Type B pancreatic cell (in vitro differentiated cells): ENCODE measurements at regions not wholly inside any gene's neighbourhood (a gene's known extent, or its start where the extent isn't known, plus 50 kb on each side); places are given as distances from the start of the nearest gene placed in this dataset.

Experiments
- DNase-seq: peaks from one replicate; pipeline ENCODE4 v3.0.0; 2021; ENCODE audit warnings: mixed read lengths; ENCODE audit not compliant: unreplicated experiment; ENCODE audit errors: extremely low spot score
- H3K27ac Mint-ChIP-seq: 2 replicates; pipeline ENCODE4 v1.8.0; 2021; ENCODE audit warnings: mild to moderate bottlenecking, mixed read lengths
- H3K27me3 Mint-ChIP-seq: 2 replicates; pipeline ENCODE4 v1.8.0; 2021; ENCODE audit warnings: mixed read lengths
- H3K36me3 Mint-ChIP-seq: 2 replicates; pipeline ENCODE4 v1.8.0; 2021; ENCODE audit warnings: mixed read lengths
- H3K4me1 Mint-ChIP-seq: one replicate; pipeline ENCODE4 v1.8.0; 2021; ENCODE audit warnings: mixed read lengths; ENCODE audit not compliant: unreplicated experiment
- H3K4me3 Mint-ChIP-seq: 2 replicates; pipeline ENCODE4 v1.8.0; 2021; ENCODE audit warnings: mild to moderate bottlenecking, mixed read lengths
- H3K9me3 Mint-ChIP-seq: 2 replicates; pipeline ENCODE4 v1.8.0; 2021; ENCODE audit warnings: mixed read lengths
- TF ChIP-seq, protein P1 (sequence below): fragments of 200-600 bp; sonication (generic); conservative IDR thresholded peaks from 2 replicates; pipeline ENCODE4 v1.5.0; 2021; ENCODE audit warnings: antibody characterized with exemption, mild to moderate bottlenecking

DNA sequence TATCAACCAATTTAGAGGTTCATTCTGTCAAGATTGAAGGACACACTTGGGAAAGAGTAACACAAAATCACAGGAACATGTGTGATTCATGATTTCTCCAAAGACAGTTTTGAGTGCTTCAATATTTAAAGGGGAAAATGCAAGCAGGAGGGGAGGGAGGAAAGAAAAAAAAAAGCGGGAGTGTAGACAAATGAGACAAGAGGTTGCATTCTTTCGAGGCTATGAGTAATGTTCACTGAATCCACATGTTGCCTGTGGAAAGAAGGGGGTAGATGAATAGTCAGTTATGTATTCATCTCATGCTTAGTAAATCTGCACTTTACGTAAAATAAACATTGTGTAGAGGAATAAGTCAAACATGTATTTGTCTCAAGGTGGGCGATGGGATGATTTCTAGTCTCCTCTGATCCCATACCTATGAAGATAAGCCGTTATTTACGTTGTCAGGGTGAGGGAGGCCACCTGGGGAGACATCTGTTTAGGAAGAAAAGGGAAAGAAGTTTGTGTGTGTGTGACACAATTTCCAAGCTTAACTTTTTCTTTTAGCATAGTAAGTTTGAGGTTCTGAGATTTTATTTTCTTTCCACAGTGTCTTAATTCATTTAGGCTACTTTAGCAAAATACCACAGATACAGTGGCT, 211.0 kb upstream of the ZC3H15 start:
- Mint-ChIP-seq H3K4me1 (peaks cover 6% of the 10 kb centered on the region), H3K36me3 (no peaks in the 10 kb centered on the region), H3K27me3 (no peaks in the 10 kb centered on the region), H3K27ac (peak overlapping the region; percentile 60), H3K4me3 (peak overlapping the region; percentile 29), H3K9me3 (no peaks in the 10 kb centered on the region)
- no peak for DNase-seq
- TF ChIP-seq, protein P1, sequence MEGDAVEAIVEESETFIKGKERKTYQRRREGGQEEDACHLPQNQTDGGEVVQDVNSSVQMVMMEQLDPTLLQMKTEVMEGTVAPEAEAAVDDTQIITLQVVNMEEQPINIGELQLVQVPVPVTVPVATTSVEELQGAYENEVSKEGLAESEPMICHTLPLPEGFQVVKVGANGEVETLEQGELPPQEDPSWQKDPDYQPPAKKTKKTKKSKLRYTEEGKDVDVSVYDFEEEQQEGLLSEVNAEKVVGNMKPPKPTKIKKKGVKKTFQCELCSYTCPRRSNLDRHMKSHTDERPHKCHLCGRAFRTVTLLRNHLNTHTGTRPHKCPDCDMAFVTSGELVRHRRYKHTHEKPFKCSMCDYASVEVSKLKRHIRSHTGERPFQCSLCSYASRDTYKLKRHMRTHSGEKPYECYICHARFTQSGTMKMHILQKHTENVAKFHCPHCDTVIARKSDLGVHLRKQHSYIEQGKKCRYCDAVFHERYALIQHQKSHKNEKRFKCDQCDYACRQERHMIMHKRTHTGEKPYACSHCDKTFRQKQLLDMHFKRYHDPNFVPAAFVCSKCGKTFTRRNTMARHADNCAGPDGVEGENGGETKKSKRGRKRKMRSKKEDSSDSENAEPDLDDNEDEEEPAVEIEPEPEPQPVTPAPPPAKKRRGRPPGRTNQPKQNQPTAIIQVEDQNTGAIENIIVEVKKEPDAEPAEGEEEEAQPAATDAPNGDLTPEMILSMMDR: no peak

DNA sequence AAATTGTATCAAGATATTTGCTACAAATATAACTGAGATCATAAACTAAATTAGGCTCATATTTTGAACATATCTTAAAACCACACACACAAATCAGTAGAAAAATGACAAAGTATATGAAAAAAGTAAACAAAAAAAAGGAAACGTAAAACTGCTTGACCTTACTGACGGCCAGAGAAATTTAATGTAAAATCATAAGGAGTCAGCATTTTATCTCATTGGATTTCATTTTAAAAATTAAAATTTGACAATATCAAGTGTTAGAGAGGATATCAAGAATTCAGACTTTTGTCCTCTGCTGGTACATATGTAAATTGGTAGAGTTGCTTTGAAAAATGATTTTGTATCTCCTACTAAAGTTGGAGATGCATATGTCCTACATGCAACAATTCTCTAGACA, 209.2 kb upstream of the ZC3H15 start:
- Mint-ChIP-seq H3K9me3 (peaks cover 6% of the 10 kb centered on the region), H3K27ac (no peak overlapping the region), H3K27me3 (no peaks in the 10 kb centered on the region), H3K36me3 (no peaks in the 10 kb centered on the region), H3K4me1 (peaks cover 6% of the 10 kb centered on the region), H3K4me3 (no peak overlapping the region)
- TF ChIP-seq, protein P1: no peak
- DNase-seq: no peak

DNA sequence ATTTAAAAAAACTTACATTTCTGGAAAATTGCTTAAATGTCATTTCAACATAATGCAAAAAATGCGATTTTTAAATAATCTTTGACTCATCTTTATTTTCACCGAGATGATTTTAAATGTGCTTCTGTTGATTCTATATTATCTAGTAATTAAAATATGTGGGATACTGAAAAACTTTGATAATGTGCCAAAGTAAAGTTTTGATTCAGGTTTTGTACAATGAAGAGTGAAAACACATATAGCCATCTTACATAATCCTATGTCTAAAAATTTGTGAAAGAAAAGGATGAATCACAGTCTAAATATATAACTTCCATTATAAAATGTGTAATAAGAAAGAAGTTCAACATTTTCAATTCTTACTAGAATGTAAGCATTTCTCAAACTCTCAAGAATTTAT, 204.3 kb upstream of the ZC3H15 start:
- no peak overlapping the region for H3K27ac Mint-ChIP-seq
- H3K36me3 Mint-ChIP-seq: no peaks in the 10 kb centered on the region
- DNase-seq: no peak
- no peaks in the 10 kb centered on the region for H3K27me3 Mint-ChIP-seq
- TF ChIP-seq, protein P1: no peak
- H3K9me3 Mint-ChIP-seq: peaks cover 6% of the 10 kb centered on the region
- no peaks in the 10 kb centered on the region for H3K4me1 Mint-ChIP-seq
- H3K4me3 Mint-ChIP-seq: no peak overlapping the region

DNA sequence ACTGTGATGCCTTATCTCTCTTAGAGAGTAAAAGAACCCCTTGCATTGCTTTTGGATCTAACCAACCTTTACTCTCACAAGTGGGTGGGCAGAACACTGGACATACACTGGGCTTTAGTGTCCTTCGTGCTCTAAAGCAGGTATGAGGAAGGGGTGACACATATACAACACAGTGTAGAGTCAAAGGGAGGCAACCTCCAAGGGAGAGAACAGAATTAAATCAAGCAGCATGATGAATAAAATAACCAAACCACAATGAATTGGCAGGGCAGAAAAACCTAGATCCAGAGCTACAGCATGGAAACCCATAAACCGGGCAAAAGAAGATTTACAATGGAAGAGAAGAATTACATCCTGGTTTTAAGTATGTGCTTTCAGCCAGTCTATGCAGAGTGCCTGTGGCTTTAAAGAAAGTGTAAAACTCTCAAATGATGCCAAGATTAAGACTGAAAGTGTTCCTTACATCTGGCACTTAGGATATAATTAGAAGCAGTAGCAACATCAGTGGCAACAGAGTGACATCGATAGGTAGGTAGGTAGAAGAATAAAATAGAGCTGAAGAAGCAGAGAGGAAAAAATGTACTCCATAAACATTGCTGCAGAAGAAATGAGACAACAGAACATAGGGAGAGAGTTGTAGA, 191.7 kb upstream of the ZC3H15 start:
- Mint-ChIP-seq H3K9me3 (peaks cover 4% of the 10 kb centered on the region), H3K4me1 (peaks cover 5% of the 10 kb centered on the region), H3K4me3 (no peak overlapping the region), H3K36me3 (no peaks in the 10 kb centered on the region), H3K27me3 (no peaks in the 10 kb centered on the region), H3K27ac (no peak overlapping the region)
- no peak for DNase-seq
- TF ChIP-seq, protein P1: no peak

DNA sequence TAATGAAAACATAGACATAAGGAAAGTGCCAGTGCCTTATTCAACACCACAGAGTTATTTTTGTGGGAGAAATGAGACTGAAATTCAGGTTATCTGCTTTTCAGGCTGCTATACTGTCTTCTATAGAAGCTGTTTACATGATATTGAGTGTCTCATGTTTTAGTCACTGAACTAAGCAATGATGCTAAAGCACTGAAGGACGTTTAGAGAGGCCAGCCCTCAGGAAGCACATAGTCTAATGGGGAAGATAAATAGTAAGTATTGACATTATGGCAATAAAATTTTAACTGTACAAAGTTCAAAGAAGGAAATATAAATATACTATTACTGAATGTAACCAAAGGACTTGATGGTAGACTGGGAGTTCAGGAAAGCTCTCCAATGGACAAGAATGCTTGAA, 186.4 kb upstream of the ZC3H15 start:
- H3K27me3 Mint-ChIP-seq: no peaks in the 10 kb centered on the region
- TF ChIP-seq, protein P1: no peak

More for the DNA sequence above, 186.4 kb upstream of the ZC3H15 start:
- no peak overlapping the region for H3K4me3 Mint-ChIP-seq
- no peak for DNase-seq
- no peak overlapping the region for H3K27ac Mint-ChIP-seq
- no peaks in the 10 kb centered on the region for H3K36me3 Mint-ChIP-seq
- H3K4me1 Mint-ChIP-seq: peaks cover 5% of the 10 kb centered on the region
- peaks cover 4% of the 10 kb centered on the region for H3K9me3 Mint-ChIP-seq
